ENCODE measurements at regions not wholly inside any gene's neighbourhood (a gene's known extent, or its start where the extent isn't known, plus 50 kb on each side); places are given as distances from the start of the nearest gene placed in this dataset.
"Not testable (repeated sequence)": the region's sequence is repeated elsewhere in the genome, so short reads cannot be mapped to it uniquely, and the experiment has no call there.

GRCh38 chr5:92760550-92760949, 820.5 kb downstream of the NR2F1-AS1 start:
- no peak for DNase-seq

GRCh38 chr5:92758552-92758951, 822.5 kb downstream of the NR2F1-AS1 start:
- no peak for DNase-seq

GRCh38 chr5:92749943-92750342, 831.1 kb downstream of the NR2F1-AS1 start:
- no peak for DNase-seq

GRCh38 chr5:92748072-92748676, 832.8 kb downstream of the NR2F1-AS1 start:
- no peak for DNase-seq

- no peak for DNase-seq
These were observed 839.1 kb downstream of the NR2F1-AS1 start for GRCh38 chr5:92741906-92742305.

- no peak for DNase-seq
These were observed 846.6 kb downstream of the NR2F1-AS1 start for GRCh38 chr5:92734211-92734940.

GRCh38 chr5:92730486-92730885, 850.5 kb downstream of the NR2F1-AS1 start:
- no peak for DNase-seq

- no peak for DNase-seq
These were observed 851.9 kb downstream of the NR2F1-AS1 start for GRCh38 chr5:92729088-92729487.

- DNase-seq, result no peak
These were observed 865.0 kb downstream of the NR2F1-AS1 start for GRCh38 chr5:92715946-92716520.

GRCh38 chr5:92713826-92714225, 867.2 kb downstream of the NR2F1-AS1 start:
- no peak for DNase-seq

- no peak for DNase-seq
These were observed 867.7 kb downstream of the NR2F1-AS1 start for GRCh38 chr5:92713335-92713743.

GRCh38 chr5:92711956-92712355, 869.1 kb downstream of the NR2F1-AS1 start:
- no peak for DNase-seq

- DNase-seq, result no peak
These were observed 876.4 kb downstream of the NR2F1-AS1 start for GRCh38 chr5:92704590-92704989.

GRCh38 chr5:92703976-92704375, 877.0 kb downstream of the NR2F1-AS1 start:
- DNase-seq, result no peak

GRCh38 chr5:92695123-92696003, 885.7 kb downstream of the NR2F1-AS1 start:
- DNase-seq, result no peak

GRCh38 chr5:92694067-92694466, 887.0 kb downstream of the NR2F1-AS1 start:
- DNase-seq, result no peak

- not testable (repeated sequence) for DNase-seq
These were observed 889.1 kb downstream of the NR2F1-AS1 start for GRCh38 chr5:92691955-92692354.

GRCh38 chr5:92687821-92688722, 892.9 kb downstream of the NR2F1-AS1 start:
- peak; percentile 76 for DNase-seq

GRCh38 chr5:92678640-92679039, 902.4 kb downstream of the NR2F1-AS1 start:
- no peak for DNase-seq

GRCh38 chr5:92676215-92677165, 904.5 kb downstream of the NR2F1-AS1 start:
- no peak for DNase-seq

GRCh38 chr5:92674321-92674720, 906.7 kb downstream of the NR2F1-AS1 start:
- DNase-seq, result peak; percentile 44

Data from NCI-H1092 treated with DMSO at 0.1 percent for 48 hours (cell line).